K562 (cell line): ENCODE measurements at regions not wholly inside any gene's neighbourhood (a gene's known extent, or its start where the extent isn't known, plus 50 kb on each side); places are given as distances from the start of the nearest gene placed in this dataset.

Experiments used
- ATAC-seq: fragments of 200-7000 bp; cut with Tn5 transposase; 3 replicates; pipeline ENCODE4 v1.9.1; 2020; ENCODE audit warnings: moderate library complexity
- BruUV-seq: library from RNA; stranded (reverse); fragments of 400-500 nt; replicated peaks from 2 replicates; lab custom pipeline; 2021; lab: Mats Ljungman, UMichigan
- CTCF ChIA-PET: fragments of 300-600 bp; formaldehyde crosslinking; extraction: SDS; loops from one replicate; lab custom pipeline; 2021; ENCODE audit warnings: low intra/inter-chr PET ratio; lab: Yijun Ruan, JAX
- POLR2A ChIA-PET: fragments of 300-600, 350-650 bp; sonication (Branson Sonifier 250); formaldehyde crosslinking; extraction: SDS; loops from one replicate; lab custom pipeline; 2021; ENCODE audit warnings: antibody characterized with exemption, inconsistent platforms; lab: Yijun Ruan, JAX
- DNase-seq, 4 experiments: peaks; one replicate each; pipeline versions ENCODE4 v3.0.0 to v3.0.0-alpha.2; 2011 to 2018; ENCODE audit warnings: low spot score in 3 of 4, mixed read lengths in 3 of 4; ENCODE audit errors: extremely low read depth in 1 of 4
- FAIRE-seq: peaks from 2 replicates; lab custom pipeline; 2011; peaks lifted over from hg19 to GRCh38; lab: Jason Lieb, UNC
- H2AFZ ChIP-seq: 2 replicates; pipeline ENCODE4 v1.6.0; 2011; ENCODE audit warnings: low read depth, low read length, control low read depth, inconsistent platforms
- H3K27ac ChIP-seq: fragments of 200-600 bp; 3 replicates; pipeline ENCODE4 v1.8.0; 2011; ENCODE audit warnings: low read depth, mild to moderate bottlenecking, control low read depth, inconsistent platforms, low read length, moderate library complexity, mixed read lengths; ENCODE audit errors: extremely low read depth
- H3K27me3 ChIP-seq, 2 experiments: fragments of 300-600 bp in 1 of 2; 2 replicates in 1 of 2; 3 replicates in 1 of 2; pipeline versions ENCODE4 v1.6.0 to v1.8.0; 2011; ENCODE audit warnings: inconsistent platforms in 2 of 2, low read length in 2 of 2, mild to moderate bottlenecking in 1 of 2, mixed read lengths in 1 of 2, moderate library complexity in 1 of 2; ENCODE audit not compliant: control insufficient read depth in 2 of 2, insufficient read depth in 2 of 2
- H3K36me3 ChIP-seq: fragments of 300-600 bp; 3 replicates; pipeline ENCODE4 v1.8.0; 2011; ENCODE audit warnings: mild to moderate bottlenecking, low read length, inconsistent platforms; ENCODE audit not compliant: control insufficient read depth, insufficient read depth
- H3K4me1 ChIP-seq, 2 experiments: fragments of 200-600 bp in 1 of 2; replicated peaks in 1 of 2; 2 replicates in 1 of 2; 3 replicates in 1 of 2; pipeline versions ENCODE4 v1.5.1 to v1.8.0; 2011; ENCODE audit warnings: inconsistent platforms in 2 of 2, low read length in 2 of 2, mild to moderate bottlenecking in 1 of 2, mixed read lengths in 1 of 2, moderate library complexity in 1 of 2; ENCODE audit not compliant: control insufficient read depth in 2 of 2, insufficient read depth in 2 of 2
- H3K4me2 ChIP-seq: 2 replicates; pipeline ENCODE4 v1.6.1; 2011; ENCODE audit warnings: low read length, control low read depth, inconsistent platforms, mixed read lengths; ENCODE audit not compliant: insufficient read depth
- H3K4me3 ChIP-seq: fragments of 200-600 bp; sonication (generic), shearing (Covaris generic); 2 replicates; pipeline ENCODE4 v1.5.1; 2016; ENCODE audit warnings: control low read depth, inconsistent platforms
- H3K79me2 ChIP-seq: fragments of 200-600 bp; 3 replicates; pipeline ENCODE4 v1.8.0; 2011; ENCODE audit warnings: low read length, inconsistent platforms; ENCODE audit not compliant: control insufficient read depth, insufficient read depth
- H3K9ac ChIP-seq, 2 experiments: 2 replicates each; pipeline versions ENCODE4 v1.6.0 to v1.6.1; 2011; ENCODE audit warnings: low read depth in 2 of 2, low read length in 2 of 2, control low read depth in 1 of 2, inconsistent platforms in 1 of 2, mild to moderate bottlenecking in 1 of 2, mixed read lengths in 1 of 2; ENCODE audit not compliant: insufficient read depth in 1 of 2
- H3K9me1 ChIP-seq: one replicate; pipeline ENCODE4 v1.6.0; 2011; ENCODE audit warnings: inconsistent platforms, mild to moderate bottlenecking, low read length, moderate library complexity; ENCODE audit not compliant: control insufficient read depth, insufficient read depth
- H3K9me3 ChIP-seq: replicated peaks from 2 replicates; pipeline ENCODE4 v1.5.1; 2011; ENCODE audit warnings: low read depth, low read length, inconsistent platforms; ENCODE audit not compliant: control insufficient read depth, insufficient read depth
- H4K20me1 ChIP-seq: replicated peaks from 2 replicates; pipeline ENCODE4 v1.6.1; 2011; ENCODE audit warnings: low read length, inconsistent platforms, mixed read lengths; ENCODE audit not compliant: control insufficient read depth, insufficient read depth
- CAMTA2 ChIP-seq: fragments of 250-450 bp; sonication (Bioruptor Pico); conservative IDR thresholded peaks from 2 replicates; pipeline ENCODE4 v1.5.1; 2022
- ESRRB ChIP-seq: fragments of 250-450 bp; sonication (Bioruptor Pico); IDR thresholded peaks from 2 replicates; pipeline ENCODE4 v1.5.0; 2020; ENCODE audit warnings: mild to moderate bottlenecking, moderate library complexity, borderline replicate concordance
- HNRNPUL1 ChIP-seq: fragments of 200-400 bp; formaldehyde crosslinking; IDR thresholded peaks from 2 replicates; pipeline ENCODE4 v1.6.1; 2017; ENCODE audit warnings: low read length
- POU5F1 ChIP-seq: fragments of 150-350 bp; IDR thresholded peaks from 2 replicates; pipeline ENCODE4 v1.6.1; 2014; ENCODE audit warnings: borderline replicate concordance, low read length, low read depth, mild to moderate bottlenecking; ENCODE audit not compliant: partially characterized antibody
- SMARCA4 ChIP-seq: fragments of 450-650 bp; IDR thresholded peaks from 2 replicates; pipeline ENCODE4 v1.6.1; 2016
- SOX6 ChIP-seq: fragments of 450-650 bp; IDR thresholded peaks from 2 replicates; pipeline ENCODE4 v1.6.1; 2014; ENCODE audit warnings: mild to moderate bottlenecking
- TCF7L2 ChIP-seq: fragments of 150-350 bp; IDR thresholded peaks from 2 replicates; pipeline ENCODE4 v1.6.1; 2016; ENCODE audit warnings: low read depth, mild to moderate bottlenecking, low read length, moderate library complexity
- ZNF239 ChIP-seq: fragments of 250-450 bp; sonication (Bioruptor Pico); IDR thresholded peaks from 2 replicates; pipeline ENCODE4 v1.4.0; 2020; ENCODE audit warnings: mild to moderate bottlenecking
- ZNF57 ChIP-seq: fragments of 450-650 bp; formaldehyde crosslinking; IDR thresholded peaks from 2 replicates; pipeline ENCODE4 v1.4.0; 2020; ENCODE audit warnings: mild to moderate bottlenecking, moderate library complexity
- ZNF668 ChIP-seq: fragments of 250-450 bp; sonication (Bioruptor Pico); IDR thresholded peaks from 2 replicates; pipeline ENCODE4 v1.8.0; 2022; ENCODE audit warnings: mild to moderate bottlenecking, inconsistent platforms
- in situ Hi-C: fragments of 300-500 bp; cut with MboI; formaldehyde crosslinking; loops from 4 replicates; pipeline ENCODE4 v1.15.0; 2018; ENCODE audit warnings: inconsistent platforms, mixed read lengths
- intact Hi-C: fragments of 100-400 bp; cut with micrococcal nuclease; formaldehyde crosslinking; loops from 2 replicates; pipeline ENCODE4 v1.14.2; 2022
- TF ChIP-seq, protein P1 (sequence below): fragments of 250-450 bp; sonication (Bioruptor Pico); IDR thresholded peaks from 2 replicates; pipeline ENCODE4 v1.4.0; 2020; ENCODE audit warnings: mild to moderate bottlenecking, moderate library complexity, borderline replicate concordance

DNA sequence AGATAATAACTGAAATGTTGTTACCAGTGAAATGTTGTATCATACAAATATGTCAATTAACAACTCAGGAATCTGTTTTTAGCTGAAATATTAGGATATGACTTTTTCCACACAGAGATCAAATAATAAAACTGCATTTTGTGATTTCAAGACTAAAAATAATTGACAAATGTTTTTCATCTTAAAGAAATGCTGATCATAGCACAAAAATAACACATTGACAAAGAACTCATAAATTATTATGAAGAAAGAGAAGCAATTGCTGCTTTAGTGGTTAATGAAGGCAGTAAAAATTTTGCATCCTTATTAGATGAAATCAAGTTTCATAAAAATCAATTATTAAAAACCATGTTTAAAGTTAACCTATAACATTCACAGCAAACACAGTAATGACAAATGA, 1417.3 kb downstream of the OLFM4 start:
- Histone ChIP-seq H3K79me2 (no peaks in the 10 kb centered on the region), H3K4me2 (no peak overlapping the region), H3K9ac (no peak overlapping the region), H3K9me3 (no peaks in the 10 kb centered on the region)
- POLR2A ChIA-PET: no interaction called here
- TF ChIP-seq CAMTA2 (CRISPR knock-in tag) (no peak), TCF7L2 (no peak), ESRRB (CRISPR knock-in tag) (no peak), HNRNPUL1 (no peak), ZNF57 (CRISPR knock-in tag) (no peak), ZNF239 (CRISPR knock-in tag) (no peak), SMARCA4 (no peak), POU5F1 (no peak), ZNF668 (CRISPR knock-in tag) (no peak), SOX6 (no peak)
- TF ChIP-seq, protein P1, sequence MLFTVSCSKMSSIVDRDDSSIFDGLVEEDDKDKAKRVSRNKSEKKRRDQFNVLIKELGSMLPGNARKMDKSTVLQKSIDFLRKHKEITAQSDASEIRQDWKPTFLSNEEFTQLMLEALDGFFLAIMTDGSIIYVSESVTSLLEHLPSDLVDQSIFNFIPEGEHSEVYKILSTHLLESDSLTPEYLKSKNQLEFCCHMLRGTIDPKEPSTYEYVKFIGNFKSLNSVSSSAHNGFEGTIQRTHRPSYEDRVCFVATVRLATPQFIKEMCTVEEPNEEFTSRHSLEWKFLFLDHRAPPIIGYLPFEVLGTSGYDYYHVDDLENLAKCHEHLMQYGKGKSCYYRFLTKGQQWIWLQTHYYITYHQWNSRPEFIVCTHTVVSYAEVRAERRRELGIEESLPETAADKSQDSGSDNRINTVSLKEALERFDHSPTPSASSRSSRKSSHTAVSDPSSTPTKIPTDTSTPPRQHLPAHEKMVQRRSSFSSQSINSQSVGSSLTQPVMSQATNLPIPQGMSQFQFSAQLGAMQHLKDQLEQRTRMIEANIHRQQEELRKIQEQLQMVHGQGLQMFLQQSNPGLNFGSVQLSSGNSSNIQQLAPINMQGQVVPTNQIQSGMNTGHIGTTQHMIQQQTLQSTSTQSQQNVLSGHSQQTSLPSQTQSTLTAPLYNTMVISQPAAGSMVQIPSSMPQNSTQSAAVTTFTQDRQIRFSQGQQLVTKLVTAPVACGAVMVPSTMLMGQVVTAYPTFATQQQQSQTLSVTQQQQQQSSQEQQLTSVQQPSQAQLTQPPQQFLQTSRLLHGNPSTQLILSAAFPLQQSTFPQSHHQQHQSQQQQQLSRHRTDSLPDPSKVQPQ (CRISPR knock-in tag): no peak
- TF ChIP-seq, all 486 proteins: peak for 0
- H2AFZ ChIP-seq: no peak overlapping the region
- intact Hi-C loops: no loop called here
- H3K4me3 ChIP-seq: no peak overlapping the region
- no peaks in the 10 kb centered on the region for H3K36me3 ChIP-seq
- no peak overlapping the region for H3K27ac ChIP-seq
- H3K4me1 ChIP-seq: no peaks in the 10 kb centered on the region
- FAIRE-seq: no peak
- no peaks in the 10 kb centered on the region for H3K27me3 ChIP-seq
- H3K9me1 ChIP-seq: no peaks in the 10 kb centered on the region
- no TSS peak for BruUV-seq
- in situ Hi-C loops: no loop called here
- ATAC-seq: no peak
- no peaks in the 10 kb centered on the region for H4K20me1 ChIP-seq
- CTCF ChIA-PET: no interaction called here
- no peak for DNase-seq
